Body of pancreas (tissue), 4 donors: ENCODE measurements at regions not wholly inside any gene's neighbourhood (a gene's known extent, or its start where the extent isn't known, plus 50 kb on each side); places are given as distances from the start of the nearest gene placed in this dataset.

Experiments used
- POLR2A ChIP-seq, 3 donors: fragments of 450-650 bp; IDR thresholded peaks; one replicate each; pipeline ENCODE4 v1.6.1; 2016; ENCODE audit warnings: antibody characterized with exemption in 3 of 3, mild to moderate bottlenecking in 2 of 3
- TF ChIP-seq, protein P1 (sequence below), 7 experiments: fragments of 450-650 bp in 4 of 7; fragments of 200-600 bp in 3 of 7; sonication (generic) in 3 of 7; IDR thresholded peaks; one replicate each; pipeline ENCODE4 v1.5.1; 2016 to 2019; ENCODE audit warnings: antibody characterized with exemption in 7 of 7

DNA sequence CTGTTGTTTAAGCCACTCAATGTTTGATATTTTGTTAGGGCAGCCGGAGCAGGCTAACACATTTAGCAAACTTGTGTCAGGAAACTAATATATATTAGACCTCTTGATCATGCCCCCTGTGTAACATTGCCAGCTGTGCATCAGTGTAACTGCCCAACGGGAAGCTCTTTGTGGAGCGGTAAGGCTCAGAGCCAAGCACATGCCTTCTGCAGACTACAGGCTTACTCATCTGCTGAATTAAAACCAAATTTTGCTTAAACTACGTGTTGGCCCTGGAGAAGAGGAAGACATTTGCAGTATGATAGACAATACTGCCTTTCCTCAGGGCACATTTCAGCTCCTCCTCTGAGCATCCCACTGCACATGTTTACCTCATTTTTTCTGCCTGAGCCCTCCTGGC, 50.5 kb upstream of the KCNMB2 start:
- TF ChIP-seq, protein P1, sequence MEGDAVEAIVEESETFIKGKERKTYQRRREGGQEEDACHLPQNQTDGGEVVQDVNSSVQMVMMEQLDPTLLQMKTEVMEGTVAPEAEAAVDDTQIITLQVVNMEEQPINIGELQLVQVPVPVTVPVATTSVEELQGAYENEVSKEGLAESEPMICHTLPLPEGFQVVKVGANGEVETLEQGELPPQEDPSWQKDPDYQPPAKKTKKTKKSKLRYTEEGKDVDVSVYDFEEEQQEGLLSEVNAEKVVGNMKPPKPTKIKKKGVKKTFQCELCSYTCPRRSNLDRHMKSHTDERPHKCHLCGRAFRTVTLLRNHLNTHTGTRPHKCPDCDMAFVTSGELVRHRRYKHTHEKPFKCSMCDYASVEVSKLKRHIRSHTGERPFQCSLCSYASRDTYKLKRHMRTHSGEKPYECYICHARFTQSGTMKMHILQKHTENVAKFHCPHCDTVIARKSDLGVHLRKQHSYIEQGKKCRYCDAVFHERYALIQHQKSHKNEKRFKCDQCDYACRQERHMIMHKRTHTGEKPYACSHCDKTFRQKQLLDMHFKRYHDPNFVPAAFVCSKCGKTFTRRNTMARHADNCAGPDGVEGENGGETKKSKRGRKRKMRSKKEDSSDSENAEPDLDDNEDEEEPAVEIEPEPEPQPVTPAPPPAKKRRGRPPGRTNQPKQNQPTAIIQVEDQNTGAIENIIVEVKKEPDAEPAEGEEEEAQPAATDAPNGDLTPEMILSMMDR (IDR thresholded peaks at IDR 0.05): no peak
- no peak for TF ChIP-seq POLR2A (IDR thresholded peaks at IDR 0.05)
